ENCODE measurements at regions not wholly inside any gene's neighbourhood (a gene's known extent, or its start where the extent isn't known, plus 50 kb on each side); places are given as distances from the start of the nearest gene placed in this dataset.

- no peak for DNase-seq (ENCODE audit: low read depth)
Observed at GRCh38 chr20:4087923-4088322, 60.7 kb upstream of the SMOX start.

GRCh38 chr20:4086771-4087687 is 61.6 kb upstream of the SMOX start:
- TF ChIP-seq MAX (IDR thresholded peaks at IDR 0.05; ENCODE audit: low read depth, low read length) (no peak), MYC (IDR thresholded peaks at IDR 0.05; ENCODE audit: low read depth, low read length) (no peak), POLR2A (IDR thresholded peaks at IDR 0.05; ENCODE audit: extremely low read depth, insufficient read length) (no peak), CTCF (IDR thresholded peaks at IDR 0.05; ENCODE audit: low read depth, low read length) (no peak)
- no peak for DNase-seq (ENCODE audit: low read depth)
- no peak overlapping the region for H3K4me3 ChIP-seq (ENCODE audit: low read depth, low read length)

More at GRCh38 chr20:4087923-4088322, 60.7 kb upstream of the SMOX start:
- H3K4me3 ChIP-seq (ENCODE audit: low read depth, low read length) = no peak overlapping the region
- TF ChIP-seq CTCF (IDR thresholded peaks at IDR 0.05; ENCODE audit: low read depth, low read length) = no peak
- no peak for TF ChIP-seq MYC (IDR thresholded peaks at IDR 0.05; ENCODE audit: low read depth, low read length)
- TF ChIP-seq POLR2A (IDR thresholded peaks at IDR 0.05; ENCODE audit: extremely low read depth, insufficient read length) = no peak
- TF ChIP-seq MAX (IDR thresholded peaks at IDR 0.05; ENCODE audit: low read depth, low read length) = no peak

GRCh38 chr20:4084721-4085120 is 63.9 kb upstream of the SMOX start:
- DNase-seq (ENCODE audit: low read depth) = no peak
- H3K4me3 ChIP-seq (ENCODE audit: low read depth, low read length) = no peak overlapping the region
- TF ChIP-seq MAX (IDR thresholded peaks at IDR 0.05; ENCODE audit: low read depth, low read length) = no peak
- TF ChIP-seq POLR2A (IDR thresholded peaks at IDR 0.05; ENCODE audit: extremely low read depth, insufficient read length) = no peak
- TF ChIP-seq CTCF (IDR thresholded peaks at IDR 0.05; ENCODE audit: low read depth, low read length) = no peak

GRCh38 chr20:4084096-4084495 is 64.5 kb upstream of the SMOX start:
- no peak overlapping the region for H3K4me3 ChIP-seq (ENCODE audit: low read depth, low read length)
- TF ChIP-seq MYC (IDR thresholded peaks at IDR 0.05; ENCODE audit: low read depth, low read length) (no peak), MAX (IDR thresholded peaks at IDR 0.05; ENCODE audit: low read depth, low read length) (no peak)
- no peak for DNase-seq (ENCODE audit: low read depth)

GRCh38 chr20:4083098-4083865 is 65.3 kb upstream of the SMOX start:
- TF ChIP-seq MYC (IDR thresholded peaks at IDR 0.05; ENCODE audit: low read depth, low read length) (peak; percentile 50; the same call in 1 of the 2 replicates), CTCF (IDR thresholded peaks at IDR 0.05; ENCODE audit: low read depth, low read length) (no peak)
- H3K4me3 ChIP-seq (ENCODE audit: low read depth, low read length) = peak overlapping the region; percentile 5
- no peak for DNase-seq (ENCODE audit: low read depth)

- peak overlapping the region; percentile 39 for H3K4me3 ChIP-seq (ENCODE audit: low read depth, low read length)
- DNase-seq (ENCODE audit: low read depth) = peak; percentile 98
- TF ChIP-seq CTCF (IDR thresholded peaks at IDR 0.05; ENCODE audit: low read depth, low read length) = no peak
- TF ChIP-seq MYC (IDR thresholded peaks at IDR 0.05; ENCODE audit: low read depth, low read length) = peak; percentile 64
- no peak for TF ChIP-seq POLR2A (IDR thresholded peaks at IDR 0.05; ENCODE audit: extremely low read depth, insufficient read length)
- TF ChIP-seq MAX (IDR thresholded peaks at IDR 0.05; ENCODE audit: low read depth, low read length) = peak; percentile 73; the same call in 1 of the 2 replicates
Observed at GRCh38 chr20:4082406-4083097, 66.1 kb upstream of the SMOX start.
